ENCODE measurements at regions not wholly inside any gene's neighbourhood (a gene's known extent, or its start where the extent isn't known, plus 50 kb on each side); places are given as distances from the start of the nearest gene placed in this dataset.
"Not testable (repeated sequence)": the region's sequence is repeated elsewhere in the genome, so short reads cannot be mapped to it uniquely, and the experiment has no call there.

- no peak for DNase-seq
Observed at GRCh38 chr2:215793747-215794595, 219.4 kb downstream of the MREG start.

- DNase-seq = no peak
Observed at GRCh38 chr2:215791481-215791937, 221.8 kb downstream of the MREG start.

GRCh38 chr2:215790523-215791421, 222.6 kb downstream of the MREG start:
- DNase-seq = no peak

- DNase-seq = no peak
Observed at GRCh38 chr2:215787565-215788178, 225.7 kb downstream of the MREG start.

GRCh38 chr2:215787025-215787424, 226.3 kb downstream of the MREG start:
- DNase-seq = no peak

- no peak for DNase-seq
Observed at GRCh38 chr2:215784371-215784783, 229.0 kb downstream of the MREG start.

GRCh38 chr2:215783640-215784039, 229.7 kb downstream of the MREG start:
- DNase-seq = not testable (repeated sequence)

GRCh38 chr2:215782965-215783364, 230.4 kb downstream of the MREG start:
- no peak for DNase-seq

GRCh38 chr2:215782295-215782694, 231.1 kb downstream of the MREG start:
- DNase-seq = no peak

- no peak for DNase-seq
Observed at GRCh38 chr2:215780907-215781685, 232.3 kb downstream of the MREG start.

GRCh38 chr2:215780313-215780712, 233.0 kb downstream of the MREG start:
- no peak for DNase-seq

- no peak for DNase-seq
Observed at GRCh38 chr2:215779912-215780311, 233.4 kb downstream of the MREG start.

GRCh38 chr2:215777465-215778044, 235.8 kb downstream of the MREG start:
- DNase-seq = no peak

GRCh38 chr2:215775106-215775505, 238.2 kb downstream of the MREG start:
- DNase-seq = no peak

- no peak for DNase-seq
Observed at GRCh38 chr2:215773728-215774127, 239.6 kb downstream of the MREG start.

GRCh38 chr2:215772634-215773563, 240.5 kb downstream of the MREG start:
- DNase-seq = no peak

- no peak for DNase-seq
Observed at GRCh38 chr2:215772003-215772402, 241.3 kb downstream of the MREG start.

- no peak for DNase-seq
Observed at GRCh38 chr2:215771241-215771640, 242.1 kb downstream of the MREG start.

- no peak for DNase-seq
Observed at GRCh38 chr2:215770668-215771067, 242.7 kb downstream of the MREG start.

- DNase-seq = no peak
Observed at GRCh38 chr2:215769246-215769645, 244.1 kb downstream of the MREG start.

- DNase-seq = no peak
Observed at GRCh38 chr2:215767625-215768024, 245.7 kb downstream of the MREG start.

All from NCI-H2081 treated with DMSO at 0.1 percent for 48 hours (cell line).